Activated naive CD8-positive, alpha-beta T cell treated with anti-CD3 and anti-CD28 coated beads for 36 hours (primary cell): ENCODE measurements at regions not wholly inside any gene's neighbourhood (a gene's known extent, or its start where the extent isn't known, plus 50 kb on each side); places are given as distances from the start of the nearest gene placed in this dataset.

ENCODE experiments used
- DNase-seq: peaks from one replicate; pipeline ENCODE4 v3.0.0; 2021
- H3K27ac Mint-ChIP-seq: one replicate; pipeline ENCODE4 v1.8.0; 2022; ENCODE audit warnings: mild to moderate bottlenecking, moderate library complexity, mixed read lengths
- H3K27me3 Mint-ChIP-seq: one replicate; pipeline ENCODE4 v1.8.0; 2022; ENCODE audit warnings: mild to moderate bottlenecking, mixed read lengths
- H3K36me3 Mint-ChIP-seq: one replicate; pipeline ENCODE4 v1.8.0; 2021; ENCODE audit warnings: mild to moderate bottlenecking, mixed read lengths
- H3K4me1 Mint-ChIP-seq: one replicate; pipeline ENCODE4 v1.8.0; 2021; ENCODE audit warnings: mixed read lengths
- H3K4me3 Mint-ChIP-seq: one replicate; pipeline ENCODE4 v1.8.0; 2022; ENCODE audit warnings: mild to moderate bottlenecking, moderate library complexity, mixed read lengths
- H3K9me3 Mint-ChIP-seq: one replicate; pipeline ENCODE4 v1.8.0; 2022; ENCODE audit warnings: mixed read lengths

- H3K36me3 Mint-ChIP-seq: no peaks in the 10 kb centered on the region
- no peaks in the 10 kb centered on the region for H3K4me1 Mint-ChIP-seq
- H3K27ac Mint-ChIP-seq: no peak overlapping the region
- H3K9me3 Mint-ChIP-seq: no peaks in the 10 kb centered on the region
- DNase-seq: no peak
- no peak overlapping the region for H3K4me3 Mint-ChIP-seq
- H3K27me3 Mint-ChIP-seq: peaks cover 37% of the 10 kb centered on the region
Observed at GRCh38 chr11:70713086-70713835, 314.9 kb downstream of the CTTN start.

- Mint-ChIP-seq H3K4me1 (no peaks in the 10 kb centered on the region), H3K36me3 (no peaks in the 10 kb centered on the region), H3K9me3 (no peaks in the 10 kb centered on the region), H3K27ac (no peak overlapping the region), H3K4me3 (no peak overlapping the region), H3K27me3 (peaks cover 37% of the 10 kb centered on the region)
- no peak for DNase-seq
Observed at GRCh38 chr11:70713988-70714665, 315.8 kb downstream of the CTTN start.

- no peaks in the 10 kb centered on the region for H3K36me3 Mint-ChIP-seq
Observed at GRCh38 chr11:70715166-70715951, 317.0 kb downstream of the CTTN start.

GRCh38 chr11:70716216-70716615 lies 317.9 kb downstream of the CTTN start:
- no peaks in the 10 kb centered on the region for H3K4me1 Mint-ChIP-seq
- no peaks in the 10 kb centered on the region for H3K9me3 Mint-ChIP-seq
- peaks cover 25% of the 10 kb centered on the region for H3K27me3 Mint-ChIP-seq
- H3K36me3 Mint-ChIP-seq: no peaks in the 10 kb centered on the region
- H3K4me3 Mint-ChIP-seq: no peak overlapping the region
- no peak for DNase-seq
- no peak overlapping the region for H3K27ac Mint-ChIP-seq

More at GRCh38 chr11:70715166-70715951, 317.0 kb downstream of the CTTN start:
- peaks cover 33% of the 10 kb centered on the region for H3K27me3 Mint-ChIP-seq
- no peaks in the 10 kb centered on the region for H3K9me3 Mint-ChIP-seq
- H3K4me1 Mint-ChIP-seq: no peaks in the 10 kb centered on the region
- no peak overlapping the region for H3K27ac Mint-ChIP-seq
- no peak overlapping the region for H3K4me3 Mint-ChIP-seq
- no peak for DNase-seq

GRCh38 chr11:70716986-70717775 lies 318.9 kb downstream of the CTTN start:
- Mint-ChIP-seq H3K27me3 (peaks cover 22% of the 10 kb centered on the region), H3K36me3 (no peaks in the 10 kb centered on the region), H3K4me3 (no peak overlapping the region), H3K27ac (no peak overlapping the region), H3K4me1 (no peaks in the 10 kb centered on the region), H3K9me3 (no peaks in the 10 kb centered on the region)
- DNase-seq: no peak

- Mint-ChIP-seq H3K27me3 (peaks cover 22% of the 10 kb centered on the region), H3K36me3 (no peaks in the 10 kb centered on the region), H3K4me1 (no peaks in the 10 kb centered on the region), H3K27ac (no peak overlapping the region), H3K4me3 (no peak overlapping the region), H3K9me3 (no peaks in the 10 kb centered on the region)
- DNase-seq: no peak
Observed at GRCh38 chr11:70717936-70718595, 319.7 kb downstream of the CTTN start.

GRCh38 chr11:70719516-70719915 lies 321.2 kb downstream of the CTTN start:
- no peaks in the 10 kb centered on the region for H3K4me1 Mint-ChIP-seq

GRCh38 chr11:70720281-70720680 lies 322.0 kb downstream of the CTTN start:
- Mint-ChIP-seq H3K36me3 (no peaks in the 10 kb centered on the region), H3K4me1 (no peaks in the 10 kb centered on the region), H3K9me3 (no peaks in the 10 kb centered on the region), H3K27me3 (peaks cover 16% of the 10 kb centered on the region), H3K27ac (no peak overlapping the region), H3K4me3 (no peak overlapping the region)
- DNase-seq: no peak

More at GRCh38 chr11:70719516-70719915, 321.2 kb downstream of the CTTN start:
- no peak overlapping the region for H3K27ac Mint-ChIP-seq
- DNase-seq: no peak
- no peaks in the 10 kb centered on the region for H3K36me3 Mint-ChIP-seq
- H3K27me3 Mint-ChIP-seq: peaks cover 19% of the 10 kb centered on the region
- H3K9me3 Mint-ChIP-seq: no peaks in the 10 kb centered on the region
- H3K4me3 Mint-ChIP-seq: no peak overlapping the region

GRCh38 chr11:70721006-70721405 lies 322.7 kb downstream of the CTTN start:
- no peak for DNase-seq
- Mint-ChIP-seq H3K27me3 (peaks cover 10% of the 10 kb centered on the region), H3K9me3 (no peaks in the 10 kb centered on the region), H3K36me3 (no peaks in the 10 kb centered on the region), H3K27ac (no peak overlapping the region), H3K4me3 (no peak overlapping the region), H3K4me1 (no peaks in the 10 kb centered on the region)

- Mint-ChIP-seq H3K9me3 (peaks cover 5% of the 10 kb centered on the region), H3K4me3 (no peak overlapping the region)
- no peak for DNase-seq
Observed at GRCh38 chr11:70725278-70725677, 326.9 kb downstream of the CTTN start.

GRCh38 chr11:70725739-70726138 lies 327.4 kb downstream of the CTTN start:
- H3K36me3 Mint-ChIP-seq: no peaks in the 10 kb centered on the region
- no peaks in the 10 kb centered on the region for H3K4me1 Mint-ChIP-seq
- no peak overlapping the region for H3K27ac Mint-ChIP-seq
- H3K4me3 Mint-ChIP-seq: no peak overlapping the region
- peaks cover 5% of the 10 kb centered on the region for H3K9me3 Mint-ChIP-seq
- DNase-seq: no peak
- H3K27me3 Mint-ChIP-seq: no peaks in the 10 kb centered on the region

More at GRCh38 chr11:70725278-70725677, 326.9 kb downstream of the CTTN start:
- Mint-ChIP-seq H3K4me1 (no peaks in the 10 kb centered on the region), H3K27ac (no peak overlapping the region), H3K27me3 (no peaks in the 10 kb centered on the region), H3K36me3 (no peaks in the 10 kb centered on the region)

GRCh38 chr11:70727021-70727420 lies 328.7 kb downstream of the CTTN start:
- Mint-ChIP-seq H3K36me3 (no peaks in the 10 kb centered on the region), H3K4me1 (no peaks in the 10 kb centered on the region)

GRCh38 chr11:70727899-70728620 lies 329.7 kb downstream of the CTTN start:
- Mint-ChIP-seq H3K27me3 (no peaks in the 10 kb centered on the region), H3K4me1 (no peaks in the 10 kb centered on the region), H3K27ac (no peak overlapping the region), H3K9me3 (peaks cover 5% of the 10 kb centered on the region), H3K36me3 (no peaks in the 10 kb centered on the region), H3K4me3 (no peak overlapping the region)
- no peak for DNase-seq

More at GRCh38 chr11:70727021-70727420, 328.7 kb downstream of the CTTN start:
- H3K27ac Mint-ChIP-seq: no peak overlapping the region
- H3K4me3 Mint-ChIP-seq: no peak overlapping the region
- DNase-seq: no peak
- peaks cover 5% of the 10 kb centered on the region for H3K9me3 Mint-ChIP-seq
- H3K27me3 Mint-ChIP-seq: no peaks in the 10 kb centered on the region

- Mint-ChIP-seq H3K4me3 (no peak overlapping the region), H3K4me1 (no peaks in the 10 kb centered on the region), H3K36me3 (no peaks in the 10 kb centered on the region), H3K27ac (no peak overlapping the region), H3K9me3 (peaks cover 5% of the 10 kb centered on the region), H3K27me3 (no peaks in the 10 kb centered on the region)
- DNase-seq: no peak
Observed at GRCh38 chr11:70729949-70730348, 331.6 kb downstream of the CTTN start.
